ENCODE measurements at regions not wholly inside any gene's neighbourhood (a gene's known extent, or its start where the extent isn't known, plus 50 kb on each side); places are given as distances from the start of the nearest gene placed in this dataset.

GRCh38 chrX:34381241-34381640 is 249.1 kb upstream of the FAM47A start:
- TF ChIP-seq EZH2phosphoT487 (IDR thresholded peaks at IDR 0.05; ENCODE audit: borderline replicate concordance, low read depth) (no peak), CHD2 (IDR thresholded peaks at IDR 0.05; ENCODE audit: low read length, partially characterized antibody) (no peak), TCF12 (IDR thresholded peaks at IDR 0.05) (no peak), TEAD4 (IDR thresholded peaks at IDR 0.05; ENCODE audit: borderline replicate concordance, insufficient read depth) (no peak), CTCF (IDR thresholded peaks at IDR 0.05) (no peak), POLR2AphosphoS5 (IDR thresholded peaks at IDR 0.05; ENCODE audit: low read depth, low read length) (no peak), PBX3 (IDR thresholded peaks at IDR 0.05) (no peak), GABPA (IDR thresholded peaks at IDR 0.05; ENCODE audit: low read depth) (no peak), TAF1 (IDR thresholded peaks at IDR 0.05; ENCODE audit: borderline replicate concordance, low read depth, low read length) (no peak)

All from SK-N-SH (cell line).